Non-pigmented ciliary epithelial cell (primary cell): ENCODE measurements at regions not wholly inside any gene's neighbourhood (a gene's known extent, or its start where the extent isn't known, plus 50 kb on each side); places are given as distances from the start of the nearest gene placed in this dataset.

Experiments
- DNase-seq: peaks from one replicate; pipeline ENCODE4 v3.0.0-alpha.2; 2010; ENCODE audit warnings: low read depth

- no peak for DNase-seq
These were observed 389.1 kb downstream of the PBX1 start for GRCh38 chr1:164948101-164948500.

GRCh38 chr1:164937291-164937690 lies 378.3 kb downstream of the PBX1 start:
- no peak for DNase-seq

- no peak for DNase-seq
These were observed 373.6 kb downstream of the PBX1 start for GRCh38 chr1:164932580-164932979.

- DNase-seq, result no peak
These were observed 371.8 kb downstream of the PBX1 start for GRCh38 chr1:164930833-164931232.

GRCh38 chr1:164930241-164930640 lies 371.3 kb downstream of the PBX1 start:
- no peak for DNase-seq

GRCh38 chr1:164928232-164928812 lies 369.3 kb downstream of the PBX1 start:
- no peak for DNase-seq

GRCh38 chr1:164926107-164926506 lies 367.1 kb downstream of the PBX1 start:
- no peak for DNase-seq

GRCh38 chr1:164922585-164922984 lies 363.6 kb downstream of the PBX1 start:
- no peak for DNase-seq

- DNase-seq, result no peak
These were observed 362.5 kb downstream of the PBX1 start for GRCh38 chr1:164921493-164921892.

GRCh38 chr1:164918140-164918539 lies 359.2 kb downstream of the PBX1 start:
- no peak for DNase-seq

GRCh38 chr1:164914208-164914607 lies 355.2 kb downstream of the PBX1 start:
- peak; percentile 14 for DNase-seq

- no peak for DNase-seq
These were observed 353.3 kb downstream of the PBX1 start for GRCh38 chr1:164912290-164912689.

GRCh38 chr1:164910671-164911070 lies 351.7 kb downstream of the PBX1 start:
- no peak for DNase-seq

- no peak for DNase-seq
These were observed 348.7 kb downstream of the PBX1 start for GRCh38 chr1:164907666-164908065.

- no peak for DNase-seq
These were observed 346.9 kb downstream of the PBX1 start for GRCh38 chr1:164905869-164906268.

- DNase-seq, result no peak
These were observed 343.5 kb downstream of the PBX1 start for GRCh38 chr1:164902491-164902890.
